ENCODE measurements at regions not wholly inside any gene's neighbourhood (a gene's known extent, or its start where the extent isn't known, plus 50 kb on each side); places are given as distances from the start of the nearest gene placed in this dataset.

DNA sequence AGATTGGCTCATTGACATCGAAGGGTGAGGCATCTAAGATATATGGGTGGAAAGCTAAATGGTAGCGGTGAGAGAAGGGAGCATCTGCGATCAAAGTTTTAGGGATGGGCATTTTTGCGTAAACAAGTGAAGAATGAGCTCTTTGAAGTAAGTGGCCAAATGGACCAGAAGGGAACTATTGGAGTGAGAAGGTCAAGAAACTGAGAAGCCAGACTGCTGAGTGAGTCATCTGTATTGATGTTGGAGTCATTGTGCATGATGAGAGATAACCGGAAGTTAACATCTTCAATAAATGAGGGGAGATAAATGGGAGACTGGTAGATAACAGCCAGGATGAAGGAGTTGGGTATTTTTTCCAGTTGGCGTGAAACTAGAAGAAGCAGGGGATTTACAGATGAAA is 271.9 kb upstream of the PDE3A start (continued):
- TF ChIP-seq, protein P1, sequence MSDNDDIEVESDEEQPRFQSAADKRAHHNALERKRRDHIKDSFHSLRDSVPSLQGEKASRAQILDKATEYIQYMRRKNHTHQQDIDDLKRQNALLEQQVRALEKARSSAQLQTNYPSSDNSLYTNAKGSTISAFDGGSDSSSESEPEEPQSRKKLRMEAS (CRISPR knock-in tag; IDR thresholded peaks at IDR 0.05): no peak
- TF ChIP-seq RORB (CRISPR knock-in tag; IDR thresholded peaks at IDR 0.05) (no peak), HMGA2 (CRISPR knock-in tag; IDR thresholded peaks at IDR 0.05) (no peak), NR2C2 (CRISPR knock-in tag; IDR thresholded peaks at IDR 0.05) (no peak), GABPB1 (CRISPR knock-in tag; IDR thresholded peaks at IDR 0.05) (no peak), MYBL2 (CRISPR knock-in tag; IDR thresholded peaks at IDR 0.05) (no peak)
- TF ChIP-seq, protein P2, sequence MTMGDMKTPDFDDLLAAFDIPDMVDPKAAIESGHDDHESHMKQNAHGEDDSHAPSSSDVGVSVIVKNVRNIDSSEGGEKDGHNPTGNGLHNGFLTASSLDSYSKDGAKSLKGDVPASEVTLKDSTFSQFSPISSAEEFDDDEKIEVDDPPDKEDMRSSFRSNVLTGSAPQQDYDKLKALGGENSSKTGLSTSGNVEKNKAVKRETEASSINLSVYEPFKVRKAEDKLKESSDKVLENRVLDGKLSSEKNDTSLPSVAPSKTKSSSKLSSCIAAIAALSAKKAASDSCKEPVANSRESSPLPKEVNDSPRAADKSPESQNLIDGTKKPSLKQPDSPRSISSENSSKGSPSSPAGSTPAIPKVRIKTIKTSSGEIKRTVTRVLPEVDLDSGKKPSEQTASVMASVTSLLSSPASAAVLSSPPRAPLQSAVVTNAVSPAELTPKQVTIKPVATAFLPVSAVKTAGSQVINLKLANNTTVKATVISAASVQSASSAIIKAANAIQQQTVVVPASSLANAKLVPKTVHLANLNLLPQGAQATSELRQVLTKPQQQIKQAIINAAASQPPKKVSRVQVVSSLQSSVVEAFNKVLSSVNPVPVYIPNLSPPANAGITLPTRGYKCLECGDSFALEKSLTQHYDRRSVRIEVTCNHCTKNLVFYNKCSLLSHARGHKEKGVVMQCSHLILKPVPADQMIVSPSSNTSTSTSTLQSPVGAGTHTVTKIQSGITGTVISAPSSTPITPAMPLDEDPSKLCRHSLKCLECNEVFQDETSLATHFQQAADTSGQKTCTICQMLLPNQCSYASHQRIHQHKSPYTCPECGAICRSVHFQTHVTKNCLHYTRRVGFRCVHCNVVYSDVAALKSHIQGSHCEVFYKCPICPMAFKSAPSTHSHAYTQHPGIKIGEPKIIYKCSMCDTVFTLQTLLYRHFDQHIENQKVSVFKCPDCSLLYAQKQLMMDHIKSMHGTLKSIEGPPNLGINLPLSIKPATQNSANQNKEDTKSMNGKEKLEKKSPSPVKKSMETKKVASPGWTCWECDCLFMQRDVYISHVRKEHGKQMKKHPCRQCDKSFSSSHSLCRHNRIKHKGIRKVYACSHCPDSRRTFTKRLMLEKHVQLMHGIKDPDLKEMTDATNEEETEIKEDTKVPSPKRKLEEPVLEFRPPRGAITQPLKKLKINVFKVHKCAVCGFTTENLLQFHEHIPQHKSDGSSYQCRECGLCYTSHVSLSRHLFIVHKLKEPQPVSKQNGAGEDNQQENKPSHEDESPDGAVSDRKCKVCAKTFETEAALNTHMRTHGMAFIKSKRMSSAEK (CRISPR knock-in tag; IDR thresholded peaks at IDR 0.05; ENCODE audit: borderline replicate concordance): no peak
- TF ChIP-seq, protein P3, sequence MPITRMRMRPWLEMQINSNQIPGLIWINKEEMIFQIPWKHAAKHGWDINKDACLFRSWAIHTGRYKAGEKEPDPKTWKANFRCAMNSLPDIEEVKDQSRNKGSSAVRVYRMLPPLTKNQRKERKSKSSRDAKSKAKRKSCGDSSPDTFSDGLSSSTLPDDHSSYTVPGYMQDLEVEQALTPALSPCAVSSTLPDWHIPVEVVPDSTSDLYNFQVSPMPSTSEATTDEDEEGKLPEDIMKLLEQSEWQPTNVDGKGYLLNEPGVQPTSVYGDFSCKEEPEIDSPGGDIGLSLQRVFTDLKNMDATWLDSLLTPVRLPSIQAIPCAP (CRISPR knock-in tag; IDR thresholded peaks at IDR 0.05): no peak
- TF ChIP-seq, protein P4, sequence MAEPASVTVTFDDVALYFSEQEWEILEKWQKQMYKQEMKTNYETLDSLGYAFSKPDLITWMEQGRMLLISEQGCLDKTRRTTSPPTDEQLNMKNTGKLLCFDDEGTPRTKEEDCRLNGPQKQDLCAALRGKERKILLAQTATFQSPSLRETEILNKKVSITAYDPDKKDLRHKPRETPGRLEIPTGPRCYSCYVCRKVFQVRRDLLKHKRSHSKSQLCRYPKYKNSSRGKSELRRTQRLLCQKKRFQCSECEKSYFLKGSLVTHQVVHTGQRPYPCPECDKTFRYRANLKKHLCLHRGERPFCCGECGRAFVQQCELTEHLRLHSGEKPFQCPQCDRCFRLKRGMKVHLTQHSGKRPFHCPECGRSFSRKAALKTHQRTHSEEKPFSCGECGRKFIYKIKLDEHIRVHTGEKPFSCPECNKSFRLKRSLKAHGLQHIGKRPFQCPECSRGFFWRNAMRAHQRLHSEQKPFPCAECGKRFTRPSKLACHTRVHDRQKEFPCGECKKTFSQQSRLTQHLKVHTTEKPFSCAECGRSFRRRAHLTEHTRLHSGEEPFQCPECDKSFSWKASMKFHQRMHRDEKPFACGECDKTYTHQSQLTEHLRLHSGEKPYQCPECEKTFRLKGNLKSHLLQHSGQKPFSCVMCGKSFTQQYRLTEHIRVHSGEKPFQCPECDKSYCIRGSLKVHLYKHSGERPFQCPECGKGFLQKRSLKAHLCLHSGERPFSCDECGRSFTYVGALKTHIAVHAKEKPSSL (CRISPR knock-in tag; conservative IDR thresholded peaks at IDR 0.05): no peak
- TF ChIP-seq, protein P5, sequence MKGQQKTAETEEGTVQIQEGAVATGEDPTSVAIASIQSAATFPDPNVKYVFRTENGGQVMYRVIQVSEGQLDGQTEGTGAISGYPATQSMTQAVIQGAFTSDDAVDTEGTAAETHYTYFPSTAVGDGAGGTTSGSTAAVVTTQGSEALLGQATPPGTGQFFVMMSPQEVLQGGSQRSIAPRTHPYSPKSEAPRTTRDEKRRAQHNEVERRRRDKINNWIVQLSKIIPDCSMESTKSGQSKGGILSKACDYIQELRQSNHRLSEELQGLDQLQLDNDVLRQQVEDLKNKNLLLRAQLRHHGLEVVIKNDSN (CRISPR knock-in tag; IDR thresholded peaks at IDR 0.05): no peak

DNA sequence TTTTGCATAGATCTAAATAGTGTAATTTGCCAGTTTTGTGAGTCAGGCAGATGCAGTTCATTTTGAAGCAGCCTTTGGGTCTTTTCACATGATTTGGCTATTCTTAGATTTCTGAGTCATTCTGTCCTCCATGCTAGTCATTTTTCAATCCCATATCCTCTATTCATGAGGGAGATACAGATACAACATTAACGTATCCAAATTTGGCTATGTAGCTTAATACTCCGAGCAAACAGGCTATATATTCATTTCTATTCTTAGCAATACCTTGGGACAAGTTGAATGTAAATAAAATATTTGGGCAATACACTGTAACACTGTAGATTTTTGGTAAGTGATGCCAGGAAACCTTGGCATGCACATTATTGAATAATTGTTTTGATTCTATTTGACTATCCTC is 270.7 kb upstream of the PDE3A start:
- DNase-seq (ENCODE audit: low spot score) (no peak), ATAC-seq (no peak)
- Mint-ChIP-seq H3K4me1 (peaks cover 21% of the 10 kb centered on the region), H3K9me3 (peaks cover 9% of the 10 kb centered on the region; the same call in 1 of the 2 replicates), H3K27ac (no peak overlapping the region), H3K27me3 (ENCODE audit: low read depth) (no peaks in the 10 kb centered on the region), H3K4me3 (no peak overlapping the region), H3K36me3 (peaks cover 5% of the 10 kb centered on the region; the same call in 1 of the 2 replicates)
- ChIA-PET CTCF (no interaction called here), POLR2A (no interaction called here)
- TF ChIP-seq, protein P6, sequence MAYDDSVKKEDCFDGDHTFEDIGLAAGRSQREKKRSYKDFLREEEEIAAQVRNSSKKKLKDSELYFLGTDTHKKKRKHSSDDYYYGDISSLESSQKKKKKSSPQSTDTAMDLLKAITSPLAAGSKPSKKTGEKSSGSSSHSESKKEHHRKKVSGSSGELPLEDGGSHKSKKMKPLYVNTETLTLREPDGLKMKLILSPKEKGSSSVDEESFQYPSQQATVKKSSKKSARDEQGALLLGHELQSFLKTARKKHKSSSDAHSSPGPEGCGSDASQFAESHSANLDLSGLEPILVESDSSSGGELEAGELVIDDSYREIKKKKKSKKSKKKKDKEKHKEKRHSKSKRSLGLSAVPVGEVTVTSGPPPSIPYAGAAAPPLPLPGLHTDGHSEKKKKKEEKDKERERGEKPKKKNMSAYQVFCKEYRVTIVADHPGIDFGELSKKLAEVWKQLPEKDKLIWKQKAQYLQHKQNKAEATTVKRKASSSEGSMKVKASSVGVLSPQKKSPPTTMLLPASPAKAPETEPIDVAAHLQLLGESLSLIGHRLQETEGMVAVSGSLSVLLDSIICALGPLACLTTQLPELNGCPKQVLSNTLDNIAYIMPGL (CRISPR knock-in tag; IDR thresholded peaks at IDR 0.05): no peak
- TF ChIP-seq, protein P7, sequence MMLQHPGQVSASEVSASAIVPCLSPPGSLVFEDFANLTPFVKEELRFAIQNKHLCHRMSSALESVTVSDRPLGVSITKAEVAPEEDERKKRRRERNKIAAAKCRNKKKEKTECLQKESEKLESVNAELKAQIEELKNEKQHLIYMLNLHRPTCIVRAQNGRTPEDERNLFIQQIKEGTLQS (CRISPR knock-in tag; conservative IDR thresholded peaks at IDR 0.05): no peak
- TF ChIP-seq, protein P5 (CRISPR knock-in tag; IDR thresholded peaks at IDR 0.05): no peak
- TF ChIP-seq, protein P8, sequence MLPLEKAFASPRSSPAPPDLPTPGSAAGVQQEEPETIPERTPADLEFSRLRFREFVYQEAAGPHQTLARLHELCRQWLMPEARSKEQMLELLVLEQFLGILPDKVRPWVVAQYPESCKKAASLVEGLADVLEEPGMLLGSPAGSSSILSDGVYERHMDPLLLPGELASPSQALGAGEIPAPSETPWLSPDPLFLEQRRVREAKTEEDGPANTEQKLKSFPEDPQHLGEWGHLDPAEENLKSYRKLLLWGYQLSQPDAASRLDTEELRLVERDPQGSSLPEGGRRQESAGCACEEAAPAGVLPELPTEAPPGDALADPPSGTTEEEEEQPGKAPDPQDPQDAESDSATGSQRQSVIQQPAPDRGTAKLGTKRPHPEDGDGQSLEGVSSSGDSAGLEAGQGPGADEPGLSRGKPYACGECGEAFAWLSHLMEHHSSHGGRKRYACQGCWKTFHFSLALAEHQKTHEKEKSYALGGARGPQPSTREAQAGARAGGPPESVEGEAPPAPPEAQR (CRISPR knock-in tag; IDR thresholded peaks at IDR 0.05): no peak
- TF ChIP-seq ZNF138 (CRISPR knock-in tag; conservative IDR thresholded peaks at IDR 0.05) (no peak), JAZF1 (CRISPR knock-in tag; IDR thresholded peaks at IDR 0.05) (no peak), ZNF232 (CRISPR knock-in tag; IDR thresholded peaks at IDR 0.05) (no peak), SMAD3 (CRISPR knock-in tag; IDR thresholded peaks at IDR 0.05; ENCODE audit: borderline replicate concordance) (no peak), SOX15 (CRISPR knock-in tag; IDR thresholded peaks at IDR 0.05) (no peak)
- TF ChIP-seq, protein P9, sequence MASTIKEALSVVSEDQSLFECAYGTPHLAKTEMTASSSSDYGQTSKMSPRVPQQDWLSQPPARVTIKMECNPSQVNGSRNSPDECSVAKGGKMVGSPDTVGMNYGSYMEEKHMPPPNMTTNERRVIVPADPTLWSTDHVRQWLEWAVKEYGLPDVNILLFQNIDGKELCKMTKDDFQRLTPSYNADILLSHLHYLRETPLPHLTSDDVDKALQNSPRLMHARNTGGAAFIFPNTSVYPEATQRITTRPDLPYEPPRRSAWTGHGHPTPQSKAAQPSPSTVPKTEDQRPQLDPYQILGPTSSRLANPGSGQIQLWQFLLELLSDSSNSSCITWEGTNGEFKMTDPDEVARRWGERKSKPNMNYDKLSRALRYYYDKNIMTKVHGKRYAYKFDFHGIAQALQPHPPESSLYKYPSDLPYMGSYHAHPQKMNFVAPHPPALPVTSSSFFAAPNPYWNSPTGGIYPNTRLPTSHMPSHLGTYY (CRISPR knock-in tag; IDR thresholded peaks at IDR 0.05): no peak
- TF ChIP-seq, protein P10, sequence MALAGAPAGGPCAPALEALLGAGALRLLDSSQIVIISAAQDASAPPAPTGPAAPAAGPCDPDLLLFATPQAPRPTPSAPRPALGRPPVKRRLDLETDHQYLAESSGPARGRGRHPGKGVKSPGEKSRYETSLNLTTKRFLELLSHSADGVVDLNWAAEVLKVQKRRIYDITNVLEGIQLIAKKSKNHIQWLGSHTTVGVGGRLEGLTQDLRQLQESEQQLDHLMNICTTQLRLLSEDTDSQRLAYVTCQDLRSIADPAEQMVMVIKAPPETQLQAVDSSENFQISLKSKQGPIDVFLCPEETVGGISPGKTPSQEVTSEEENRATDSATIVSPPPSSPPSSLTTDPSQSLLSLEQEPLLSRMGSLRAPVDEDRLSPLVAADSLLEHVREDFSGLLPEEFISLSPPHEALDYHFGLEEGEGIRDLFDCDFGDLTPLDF (CRISPR knock-in tag; IDR thresholded peaks at IDR 0.05): no peak
